SK-N-MC (cell line): ENCODE measurements at regions not wholly inside any gene's neighbourhood (a gene's known extent, or its start where the extent isn't known, plus 50 kb on each side); places are given as distances from the start of the nearest gene placed in this dataset.

Source experiments
- EZH2 ChIP-seq: fragments of 200-600 bp; sonication (generic); IDR thresholded peaks from one replicate; pipeline ENCODE4 v1.6.1; 2017; ENCODE audit warnings: antibody characterized with exemption
- POLR2AphosphoS5 ChIP-seq: IDR thresholded peaks from 2 replicates; pipeline ENCODE4 v1.6.1; 2012; ENCODE audit warnings: mild to moderate bottlenecking, low read depth, low read length, borderline replicate concordance

DNA sequence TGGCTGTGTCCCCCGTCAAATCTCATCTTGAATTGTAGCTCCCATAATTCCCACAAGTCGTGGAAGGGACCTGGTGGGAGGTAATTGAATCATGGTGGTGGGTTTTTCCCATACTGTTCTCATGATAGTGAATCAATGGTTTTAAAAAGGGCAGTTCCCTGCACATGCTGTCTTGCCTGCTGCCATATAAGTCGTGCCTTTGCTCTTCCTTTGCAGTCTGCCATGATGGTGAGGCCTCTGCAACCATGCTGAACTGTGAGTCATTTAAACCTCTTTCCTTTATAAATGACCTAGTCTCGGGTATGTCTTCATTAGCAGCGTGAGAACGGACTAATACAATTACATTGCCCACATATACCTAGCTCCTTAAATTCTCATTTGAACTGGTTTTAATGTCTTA is 353.0 kb upstream of the KLF4 start:
- no peak for TF ChIP-seq POLR2AphosphoS5
- no peak for TF ChIP-seq EZH2
